Upper lobe of right lung (tissue), 1 donor: ENCODE measurements at regions not wholly inside any gene's neighbourhood (a gene's known extent, or its start where the extent isn't known, plus 50 kb on each side); places are given as distances from the start of the nearest gene placed in this dataset.

ENCODE experiments used
- ATAC-seq: fragments of 200-7000 bp; cut with Tn5 transposase; one replicate; pipeline ENCODE4 v1.9.1; 2020; ENCODE audit warnings: mild to moderate bottlenecking, moderate library complexity
- DNase-seq: peaks from one replicate; pipeline ENCODE4 v3.0.0-alpha.2; 2020
- H3K27ac ChIP-seq: fragments of 200-600 bp; one replicate; pipeline ENCODE4 v1.8.0; 2022
- H3K27me3 ChIP-seq: fragments of 200-600 bp; one replicate; pipeline ENCODE4 v1.8.0; 2022; ENCODE audit warnings: mild to moderate bottlenecking
- H3K36me3 ChIP-seq: fragments of 200-600 bp; one replicate; pipeline ENCODE4 v1.8.0; 2022
- H3K4me1 ChIP-seq: fragments of 200-600 bp; one replicate; pipeline ENCODE4 v1.8.0; 2022
- H3K4me3 ChIP-seq: fragments of 200-600 bp; one replicate; pipeline ENCODE4 v1.8.0; 2022; ENCODE audit warnings: mild to moderate bottlenecking
- H3K9me3 ChIP-seq: fragments of 200-600 bp; one replicate; pipeline ENCODE4 v1.8.0; 2022
- CTCF ChIP-seq: fragments of 200-600 bp; IDR thresholded peaks from one replicate; pipeline ENCODE4 v1.8.0; 2022; ENCODE audit warnings: antibody characterized with exemption
- intact Hi-C: fragments of 100-400 bp; cut with DNase I; formaldehyde crosslinking; loops from one replicate; pipeline ENCODE4 v1.11.0; 2022
- donor health status: DM: no; HTN: yes; CAD: no; lungs with severe emphysema.

- no peaks in the 10 kb centered on the region for H3K4me1 ChIP-seq
- no peaks in the 10 kb centered on the region for H3K36me3 ChIP-seq
- intact Hi-C loops, result no loop called here
- ATAC-seq, result peak; percentile 9
- no peak overlapping the region for H3K4me3 ChIP-seq
- H3K27ac ChIP-seq, result no peak overlapping the region
- no peaks in the 10 kb centered on the region for H3K27me3 ChIP-seq
- H3K9me3 ChIP-seq, result no peaks in the 10 kb centered on the region
- no peak for TF ChIP-seq CTCF
- DNase-seq, result no peak
Observed at GRCh38 chr5:86878250-86878649, 260.5 kb downstream of the COX7C start.

- Histone ChIP-seq H3K9me3 (no peaks in the 10 kb centered on the region), H3K4me1 (no peaks in the 10 kb centered on the region), H3K4me3 (no peak overlapping the region), H3K36me3 (no peaks in the 10 kb centered on the region), H3K27me3 (no peaks in the 10 kb centered on the region), H3K27ac (no peak overlapping the region)
- DNase-seq (no peak), ATAC-seq (no peak)
- no peak for TF ChIP-seq CTCF
- intact Hi-C loops, result no loop called here
Observed at GRCh38 chr5:86879086-86879485, 261.3 kb downstream of the COX7C start.

DNA sequence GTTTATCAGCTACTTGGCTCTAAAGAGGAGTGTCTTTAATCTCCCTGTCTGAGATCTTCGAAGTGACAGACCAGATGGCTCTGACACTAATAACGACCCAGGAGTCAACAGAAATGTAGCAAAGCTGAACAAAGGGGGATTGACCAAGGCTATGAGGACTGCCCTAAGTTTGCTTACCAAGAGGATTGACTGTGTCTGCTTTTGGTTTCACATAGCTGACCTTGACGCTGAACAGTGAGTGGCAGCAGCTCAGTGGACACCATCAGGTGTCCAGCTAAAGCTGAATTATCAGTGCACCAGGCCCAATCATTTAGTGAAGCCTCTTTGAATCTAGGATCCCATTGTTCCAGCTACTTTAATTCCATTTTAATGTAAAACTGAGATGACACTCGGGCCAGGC, 262.6 kb downstream of the COX7C start:
- no peak for TF ChIP-seq CTCF
- intact Hi-C loops, result no loop called here
- ATAC-seq, result no peak

DNA sequence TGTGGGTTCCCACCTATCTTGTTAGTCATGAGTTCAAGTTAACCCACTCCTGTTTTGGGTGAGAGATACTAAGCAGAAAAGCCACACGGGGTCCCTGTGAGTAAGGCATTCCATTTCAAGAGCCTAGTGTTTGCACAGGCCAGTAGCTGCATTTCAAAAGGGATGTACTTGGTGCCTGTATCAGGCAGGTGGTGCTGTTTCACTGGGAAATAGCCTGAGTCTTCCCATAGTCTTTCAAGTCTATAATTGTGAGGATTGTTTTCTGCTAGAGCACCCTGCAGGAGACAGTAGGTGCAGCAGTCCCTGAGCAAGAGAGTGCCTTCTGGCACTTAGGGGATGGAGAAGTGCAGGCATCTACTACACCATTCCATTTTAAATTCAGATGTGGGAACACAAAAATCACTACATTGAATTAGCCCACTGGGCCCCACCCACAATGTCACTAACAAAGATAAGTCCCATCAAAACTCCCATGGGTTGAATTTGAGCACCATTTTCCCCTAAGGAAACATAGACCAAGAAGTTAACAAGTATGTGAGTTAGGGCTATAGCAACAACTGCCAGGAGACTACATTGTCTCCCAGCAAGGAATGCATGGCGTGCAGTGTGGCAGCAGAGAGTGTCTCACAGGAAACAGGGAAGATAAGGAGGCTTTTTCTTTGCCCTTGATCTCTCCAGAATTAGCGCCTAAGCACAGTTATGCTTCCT, 263.2 kb downstream of the COX7C start:
- H3K4me1 ChIP-seq, result no peaks in the 10 kb centered on the region
- intact Hi-C loops, result no loop called here
- H3K27ac ChIP-seq, result no peak overlapping the region
- peak; percentile 72 for TF ChIP-seq CTCF
- DNase-seq (no peak), ATAC-seq (peak; percentile 96)
- no peaks in the 10 kb centered on the region for H3K36me3 ChIP-seq
- H3K4me3 ChIP-seq, result no peak overlapping the region
- H3K9me3 ChIP-seq, result no peaks in the 10 kb centered on the region
- H3K27me3 ChIP-seq, result no peaks in the 10 kb centered on the region

More for the DNA sequence above, 262.6 kb downstream of the COX7C start:
- H3K36me3 ChIP-seq, result no peaks in the 10 kb centered on the region
- H3K9me3 ChIP-seq, result no peaks in the 10 kb centered on the region
- no peak overlapping the region for H3K4me3 ChIP-seq
- no peaks in the 10 kb centered on the region for H3K4me1 ChIP-seq
- H3K27me3 ChIP-seq, result no peaks in the 10 kb centered on the region
- no peak for DNase-seq
- no peak overlapping the region for H3K27ac ChIP-seq

DNA sequence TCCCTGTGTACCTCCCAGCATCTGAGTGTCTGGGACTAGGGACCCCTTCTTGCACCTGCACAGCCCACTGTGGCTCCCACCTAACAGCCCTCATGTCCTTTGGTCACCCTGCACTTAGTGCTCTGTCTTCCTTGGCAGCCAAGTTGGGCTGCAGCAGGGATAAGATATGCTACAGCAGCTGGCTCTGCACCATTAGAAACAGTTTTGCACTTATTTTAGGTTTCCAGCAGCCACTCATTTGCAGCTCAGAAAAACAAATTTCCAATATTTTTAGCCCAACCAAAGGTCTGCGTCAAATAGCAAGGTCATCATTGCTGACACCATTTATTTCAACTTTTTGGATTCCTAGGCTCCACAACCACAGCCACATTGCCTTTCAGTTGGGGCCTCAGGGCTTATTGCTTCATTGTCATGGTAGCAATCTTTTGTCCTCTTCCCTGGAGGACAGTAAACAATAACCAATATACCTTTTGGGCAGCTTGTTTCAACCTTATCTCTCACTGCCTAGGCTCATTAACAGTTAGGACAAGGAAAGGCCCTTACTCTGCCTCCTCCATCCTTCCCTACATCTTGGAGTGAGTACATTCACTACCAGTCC, 263.9 kb downstream of the COX7C start:
- H3K4me3 ChIP-seq, result no peak overlapping the region
- H3K27ac ChIP-seq, result no peak overlapping the region
- no peak for TF ChIP-seq CTCF
- H3K36me3 ChIP-seq, result no peaks in the 10 kb centered on the region
- H3K4me1 ChIP-seq, result no peaks in the 10 kb centered on the region
- no peaks in the 10 kb centered on the region for H3K27me3 ChIP-seq
- ATAC-seq (no peak), DNase-seq (no peak)
- intact Hi-C loops, result no loop called here
- no peaks in the 10 kb centered on the region for H3K9me3 ChIP-seq
